ENCODE measurements at regions not wholly inside any gene's neighbourhood (a gene's known extent, or its start where the extent isn't known, plus 50 kb on each side); places are given as distances from the start of the nearest gene placed in this dataset.

GRCh38 chr13:107969546-107969945 lies 245.8 kb downstream of the LIG4 start:
- FAIRE-seq (no peak), ATAC-seq (no peak), DNase-seq (ENCODE audit: extremely low read depth in 1 of 4, low spot score in 3 of 4) (no peak)
- Histone ChIP-seq H3K4me2 (ENCODE audit: insufficient read depth, low read length) (no peak overlapping the region), H3K4me3 (no peak overlapping the region), H3K27me3 (ENCODE audit: control insufficient read depth in 2 of 2, insufficient read depth in 2 of 2, low read length in 2 of 2) (no peaks in the 10 kb centered on the region), H3K9me1 (ENCODE audit: control insufficient read depth, insufficient read depth, low read length) (no peaks in the 10 kb centered on the region), H3K79me2 (ENCODE audit: control insufficient read depth, insufficient read depth, low read length) (no peaks in the 10 kb centered on the region), H2AFZ (ENCODE audit: low read depth, low read length) (no peak overlapping the region), H3K4me1 (replicated peaks in 1 of 2; ENCODE audit: control insufficient read depth in 2 of 2, insufficient read depth in 2 of 2, low read length in 2 of 2) (no peaks in the 10 kb centered on the region), H3K27ac (ENCODE audit: extremely low read depth, low read depth, low read length) (no peak overlapping the region), H3K9ac (ENCODE audit: insufficient read depth in 1 of 2, low read depth in 2 of 2, low read length in 2 of 2) (no peak overlapping the region), H3K36me3 (ENCODE audit: control insufficient read depth, insufficient read depth, low read length) (no peaks in the 10 kb centered on the region), H4K20me1 (replicated peaks; ENCODE audit: control insufficient read depth, insufficient read depth, low read length) (no peaks in the 10 kb centered on the region), H3K9me3 (replicated peaks; ENCODE audit: control insufficient read depth, insufficient read depth, low read depth, low read length) (no peaks in the 10 kb centered on the region)
- TF ChIP-seq ZNF778 (CRISPR knock-in tag; IDR thresholded peaks at IDR 0.05): no peak
- TF ChIP-seq PRPF4 (IDR thresholded peaks at IDR 0.05; ENCODE audit: insufficient read depth, low read depth, low read length, poor library complexity, severe bottlenecking): no peak
- TF ChIP-seq LEF1 (IDR thresholded peaks at IDR 0.05): no peak
- TF ChIP-seq NCOR1 (IDR thresholded peaks at IDR 0.05): no peak
- CTCF ChIA-PET (ENCODE audit: low intra/inter-chr PET ratio): no interaction called here
- BruUV-seq (replicated peaks): no TSS peak
- in situ Hi-C loops (cut with MboI): no loop called here
- 1% methylated on average over 1 of the region's 1 CpG for WGBS (ENCODE audit: insufficient coverage, low coverage, missing lambda C conversion rate)
- POLR2A ChIA-PET: interaction anchor here (1.1 to 2.0 kb wide), 5 partner anchors 14 to 28 kb away, joined by 3 to 8 read pairs (median 5); no protein-coding TSS in a partner anchor
- intact Hi-C loops (cut with micrococcal nuclease): no loop called here

GRCh38 chr13:107968470-107968869 lies 246.9 kb downstream of the LIG4 start:
- Histone ChIP-seq H3K4me2 (ENCODE audit: insufficient read depth, low read length) (no peak overlapping the region), H3K27ac (ENCODE audit: extremely low read depth, low read depth, low read length) (no peak overlapping the region), H3K79me2 (ENCODE audit: control insufficient read depth, insufficient read depth, low read length) (no peaks in the 10 kb centered on the region), H3K27me3 (ENCODE audit: control insufficient read depth in 2 of 2, insufficient read depth in 2 of 2, low read length in 2 of 2) (no peaks in the 10 kb centered on the region), H3K9me1 (ENCODE audit: control insufficient read depth, insufficient read depth, low read length) (no peaks in the 10 kb centered on the region), H2AFZ (ENCODE audit: low read depth, low read length) (no peak overlapping the region), H3K4me3 (no peak overlapping the region), H3K9me3 (replicated peaks; ENCODE audit: control insufficient read depth, insufficient read depth, low read depth, low read length) (no peaks in the 10 kb centered on the region), H4K20me1 (replicated peaks; ENCODE audit: control insufficient read depth, insufficient read depth, low read length) (no peaks in the 10 kb centered on the region), H3K9ac (ENCODE audit: insufficient read depth in 1 of 2, low read depth in 2 of 2, low read length in 2 of 2) (no peak overlapping the region), H3K4me1 (replicated peaks in 1 of 2; ENCODE audit: control insufficient read depth in 2 of 2, insufficient read depth in 2 of 2, low read length in 2 of 2) (no peaks in the 10 kb centered on the region), H3K36me3 (ENCODE audit: control insufficient read depth, insufficient read depth, low read length) (no peaks in the 10 kb centered on the region)
- ATAC-seq: no peak
- BruUV-seq (replicated peaks): no TSS peak
- POLR2A ChIA-PET: interaction anchor here (0.8 to 2.0 kb wide), 8 partner anchors 10 to 27 kb away, joined by 3 to 8 read pairs (median 5); no protein-coding TSS in a partner anchor
- DNase-seq (ENCODE audit: extremely low read depth in 1 of 4, low spot score in 3 of 4): no peak
- intact Hi-C loops (cut with micrococcal nuclease): no loop called here
- WGBS (ENCODE audit: insufficient coverage, low coverage, missing lambda C conversion rate): 1% methylated on average over 1 of the region's 1 CpG
- in situ Hi-C loops (cut with MboI): no loop called here
- CTCF ChIA-PET (ENCODE audit: low intra/inter-chr PET ratio): no interaction called here
- FAIRE-seq: no peak
- no peak for TF ChIP-seq GTF2B (IDR thresholded peaks at IDR 0.05; ENCODE audit: extremely low read depth, insufficient read length)
- TF ChIP-seq TCF7 (IDR thresholded peaks at IDR 0.05; ENCODE audit: borderline replicate concordance): no peak
- TF ChIP-seq PHF20 (IDR thresholded peaks at IDR 0.05; ENCODE audit: partially characterized antibody): no peak
- TF ChIP-seq USF1 (CRISPR knock-in tag; IDR thresholded peaks at IDR 0.05): no peak
- no peak for TF ChIP-seq ZBTB5 (IDR thresholded peaks at IDR 0.05)
- no peak for TF ChIP-seq NUFIP1 (IDR thresholded peaks at IDR 0.05; ENCODE audit: partially characterized antibody)
- TF ChIP-seq TRIM28 (IDR thresholded peaks at IDR 0.05): no peak
- TF ChIP-seq ZNF280B (CRISPR knock-in tag; IDR thresholded peaks at IDR 0.05): no peak

Data from K562 (cell line).